Astrocyte (in vitro differentiated cells and primary cell): ENCODE measurements at regions not wholly inside any gene's neighbourhood (a gene's known extent, or its start where the extent isn't known, plus 50 kb on each side); places are given as distances from the start of the nearest gene placed in this dataset.

Experiments
- CTCF ChIP-seq: IDR thresholded peaks from 2 replicates; pipeline ENCODE4 v1.5.1; 2011; ENCODE audit warnings: low read depth, mild to moderate bottlenecking, inconsistent platforms, low read length, moderate library complexity; ENCODE audit not compliant: insufficient read depth
- EZH2 ChIP-seq: IDR thresholded peaks from 2 replicates; pipeline ENCODE4 v1.6.1; 2012; ENCODE audit warnings: mild to moderate bottlenecking, low read length, inconsistent platforms; ENCODE audit not compliant: insufficient read depth

GRCh38 chr2:116586328-116586689, 1228.2 kb upstream of the DDX18 start:
- TF ChIP-seq CTCF (no peak), EZH2 (no peak)
